Stomach (tissue), 4 donors: ENCODE measurements at regions not wholly inside any gene's neighbourhood (a gene's known extent, or its start where the extent isn't known, plus 50 kb on each side); places are given as distances from the start of the nearest gene placed in this dataset.

ENCODE experiments used
- POLR2AphosphoS5 ChIP-seq, 3 donors: sonication (generic); formaldehyde crosslinking; IDR thresholded peaks; one replicate each; pipeline ENCODE4 v1.6.1; 2016; ENCODE audit warnings: antibody characterized with exemption in 3 of 3
- TF ChIP-seq, protein P1 (sequence below), 7 experiments: fragments of 450-650 bp in 4 of 7; fragments of 200-600 bp in 3 of 7; sonication (generic) in 3 of 7; IDR thresholded peaks; one replicate each; pipeline ENCODE4 v1.5.1; 2016 to 2019; ENCODE audit warnings: antibody characterized with exemption in 7 of 7, control low read depth in 2 of 7, mild to moderate bottlenecking in 1 of 7

- TF ChIP-seq, protein P1, sequence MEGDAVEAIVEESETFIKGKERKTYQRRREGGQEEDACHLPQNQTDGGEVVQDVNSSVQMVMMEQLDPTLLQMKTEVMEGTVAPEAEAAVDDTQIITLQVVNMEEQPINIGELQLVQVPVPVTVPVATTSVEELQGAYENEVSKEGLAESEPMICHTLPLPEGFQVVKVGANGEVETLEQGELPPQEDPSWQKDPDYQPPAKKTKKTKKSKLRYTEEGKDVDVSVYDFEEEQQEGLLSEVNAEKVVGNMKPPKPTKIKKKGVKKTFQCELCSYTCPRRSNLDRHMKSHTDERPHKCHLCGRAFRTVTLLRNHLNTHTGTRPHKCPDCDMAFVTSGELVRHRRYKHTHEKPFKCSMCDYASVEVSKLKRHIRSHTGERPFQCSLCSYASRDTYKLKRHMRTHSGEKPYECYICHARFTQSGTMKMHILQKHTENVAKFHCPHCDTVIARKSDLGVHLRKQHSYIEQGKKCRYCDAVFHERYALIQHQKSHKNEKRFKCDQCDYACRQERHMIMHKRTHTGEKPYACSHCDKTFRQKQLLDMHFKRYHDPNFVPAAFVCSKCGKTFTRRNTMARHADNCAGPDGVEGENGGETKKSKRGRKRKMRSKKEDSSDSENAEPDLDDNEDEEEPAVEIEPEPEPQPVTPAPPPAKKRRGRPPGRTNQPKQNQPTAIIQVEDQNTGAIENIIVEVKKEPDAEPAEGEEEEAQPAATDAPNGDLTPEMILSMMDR (IDR thresholded peaks at IDR 0.05), result no peak
- no peak for TF ChIP-seq POLR2AphosphoS5 (IDR thresholded peaks at IDR 0.05)
These were observed 73.8 kb upstream of the SHISAL1 start for GRCh38 chr22:44386386-44387035.
